ENCODE measurements at regions not wholly inside any gene's neighbourhood (a gene's known extent, or its start where the extent isn't known, plus 50 kb on each side); places are given as distances from the start of the nearest gene placed in this dataset.
"Not testable (repeated sequence)": the region's sequence is repeated elsewhere in the genome, so short reads cannot be mapped to it uniquely, and the experiment has no call there.

- DNase-seq (no peak), ATAC-seq (no peak)
- intact Hi-C loops (cut with DNase I), result no loop called here
Observed at GRCh38 chr3:145294572-145294971, 866.4 kb downstream of the PLOD2 start.

GRCh38 chr3:145307272-145307671 is 853.7 kb downstream of the PLOD2 start:
- intact Hi-C loops (cut with DNase I), result no loop called here
- no peak for DNase-seq
- no peak for ATAC-seq

- DNase-seq (no peak), ATAC-seq (no peak)
- intact Hi-C loops (cut with DNase I), result no loop called here
Observed at GRCh38 chr3:145313751-145314150, 847.2 kb downstream of the PLOD2 start.

- DNase-seq; intact Hi-C loops (cut with DNase I); ATAC-seq: not testable (repeated sequence)
Observed at GRCh38 chr3:145316253-145316652, 844.7 kb downstream of the PLOD2 start.

- ATAC-seq (no peak), DNase-seq (no peak)
- intact Hi-C loops (cut with DNase I), result no loop called here
Observed at GRCh38 chr3:145326666-145327065, 834.3 kb downstream of the PLOD2 start.

- ATAC-seq; DNase-seq; intact Hi-C loops (cut with DNase I): not testable (repeated sequence)
Observed at GRCh38 chr3:145333427-145333826, 827.6 kb downstream of the PLOD2 start.

- ATAC-seq (no peak), DNase-seq (no peak)
- intact Hi-C loops (cut with DNase I), result no loop called here
Observed at GRCh38 chr3:145333931-145334330, 827.1 kb downstream of the PLOD2 start.

GRCh38 chr3:145355206-145355605 is 805.8 kb downstream of the PLOD2 start:
- intact Hi-C loops (cut with DNase I), result no loop called here
- DNase-seq (no peak), ATAC-seq (no peak)

- ATAC-seq, result no peak
- intact Hi-C loops (cut with DNase I), result no loop called here
- no peak for DNase-seq
Observed at GRCh38 chr3:145357453-145357852, 803.5 kb downstream of the PLOD2 start.

GRCh38 chr3:145359040-145359439 is 801.9 kb downstream of the PLOD2 start:
- DNase-seq, result no peak
- intact Hi-C loops (cut with DNase I), result no loop called here
- ATAC-seq, result no peak

GRCh38 chr3:145368748-145369147 is 792.2 kb downstream of the PLOD2 start:
- intact Hi-C loops (cut with DNase I), result no loop called here
- DNase-seq, result no peak
- no peak for ATAC-seq

GRCh38 chr3:145370870-145371269 is 790.1 kb downstream of the PLOD2 start:
- intact Hi-C loops (cut with DNase I), result no loop called here
- no peak for DNase-seq
- ATAC-seq, result no peak

- no peak for ATAC-seq
- no peak for DNase-seq
- intact Hi-C loops (cut with DNase I), result no loop called here
Observed at GRCh38 chr3:145377301-145377700, 783.7 kb downstream of the PLOD2 start.

- ATAC-seq, result no peak
- intact Hi-C loops (cut with DNase I), result no loop called here
Observed at GRCh38 chr3:145383416-145383815, 777.6 kb downstream of the PLOD2 start.

GRCh38 chr3:145384307-145384706 is 776.7 kb downstream of the PLOD2 start:
- ATAC-seq, result no peak
- no peak for DNase-seq
- intact Hi-C loops (cut with DNase I), result no loop called here

More at GRCh38 chr3:145383416-145383815, 777.6 kb downstream of the PLOD2 start:
- no peak for DNase-seq

- ATAC-seq (no peak), DNase-seq (no peak)
- intact Hi-C loops (cut with DNase I), result no loop called here
Observed at GRCh38 chr3:145387211-145387610, 773.8 kb downstream of the PLOD2 start.

GRCh38 chr3:145395421-145395820 is 765.6 kb downstream of the PLOD2 start:
- intact Hi-C loops (cut with DNase I), result no loop called here
- DNase-seq (no peak), ATAC-seq (no peak)

GRCh38 chr3:145411605-145412004 is 749.4 kb downstream of the PLOD2 start:
- no peak for ATAC-seq
- intact Hi-C loops (cut with DNase I), result no loop called here
- no peak for DNase-seq

GRCh38 chr3:145417678-145418077 is 743.3 kb downstream of the PLOD2 start:
- intact Hi-C loops (cut with DNase I), result no loop called here
- no peak for ATAC-seq

GRCh38 chr3:145422556-145422955 is 738.4 kb downstream of the PLOD2 start:
- ATAC-seq, result no peak
- no peak for DNase-seq
- intact Hi-C loops (cut with DNase I), result no loop called here

More at GRCh38 chr3:145417678-145418077, 743.3 kb downstream of the PLOD2 start:
- DNase-seq, result no peak

GRCh38 chr3:145427355-145427754 is 733.6 kb downstream of the PLOD2 start:
- intact Hi-C loops (cut with DNase I), result no loop called here
- no peak for DNase-seq
- ATAC-seq, result no peak

GRCh38 chr3:145429546-145429945 is 731.4 kb downstream of the PLOD2 start:
- intact Hi-C loops (cut with DNase I), result no loop called here
- ATAC-seq, result no peak
- DNase-seq, result no peak

Measured in left cardiac atrium (tissue), 4 donors.